ENCODE measurements at regions not wholly inside any gene's neighbourhood (a gene's known extent, or its start where the extent isn't known, plus 50 kb on each side); places are given as distances from the start of the nearest gene placed in this dataset.

- no peak for DNase-seq (ENCODE audit: extremely low read depth in 1 of 4, low spot score in 3 of 4)
- H3K4me3 ChIP-seq: no peak overlapping the region
- no peaks in the 10 kb centered on the region for H4K20me1 ChIP-seq (replicated peaks; ENCODE audit: control insufficient read depth, insufficient read depth, low read length)
- H3K9ac ChIP-seq (ENCODE audit: insufficient read depth in 1 of 2, low read depth in 2 of 2, low read length in 2 of 2): no peak overlapping the region
- H3K36me3 ChIP-seq (ENCODE audit: control insufficient read depth, insufficient read depth, low read length): no peaks in the 10 kb centered on the region
- CTCF ChIA-PET (ENCODE audit: low intra/inter-chr PET ratio): no interaction called here
- POLR2A ChIA-PET: no interaction called here
- FAIRE-seq: no peak
- intact Hi-C loops (cut with micrococcal nuclease) (no loop called here), in situ Hi-C loops (cut with MboI) (no loop called here)
- no peaks in the 10 kb centered on the region for H3K9me3 ChIP-seq (replicated peaks; ENCODE audit: control insufficient read depth, insufficient read depth, low read depth, low read length)
- ATAC-seq: no peak
- TF ChIP-seq ZFP1 (CRISPR knock-in tag; IDR thresholded peaks at IDR 0.05) (no peak), MAFK (IDR thresholded peaks at IDR 0.05; ENCODE audit: low read length) (no peak), ZNF740 (CRISPR knock-in tag; IDR thresholded peaks at IDR 0.05) (no peak), ZNF740 (tag; IDR thresholded peaks at IDR 0.05) (no peak), CBX8 (IDR thresholded peaks at IDR 0.05; ENCODE audit: borderline replicate concordance, extremely low read depth, low read depth, low read length, poor library complexity, severe bottlenecking) (no peak), ZNF449 (CRISPR knock-in tag; IDR thresholded peaks at IDR 0.05) (no peak), KDM2B (CRISPR knock-in tag; IDR thresholded peaks at IDR 0.05) (no peak), ZNF24 (IDR thresholded peaks at IDR 0.05) (no peak), DPF2 (IDR thresholded peaks at IDR 0.05) (no peak), KDM4B (IDR thresholded peaks at IDR 0.05; ENCODE audit: borderline replicate concordance in 2 of 2, low read depth in 1 of 2) (no peak), TEAD2 (tag; IDR thresholded peaks at IDR 0.05) (no peak), PHTF2 (CRISPR knock-in tag; IDR thresholded peaks at IDR 0.05) (no peak), PRMT5 (CRISPR knock-in tag; IDR thresholded peaks at IDR 0.05) (no peak), SOX6 (IDR thresholded peaks at IDR 0.05) (no peak), ZNF224 (CRISPR knock-in tag; IDR thresholded peaks at IDR 0.05) (no peak)
- TF ChIP-seq, protein P1, sequence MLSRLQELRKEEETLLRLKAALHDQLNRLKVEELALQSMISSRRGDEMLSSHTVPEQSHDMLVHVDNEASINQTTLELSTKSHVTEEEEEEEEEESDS (CRISPR knock-in tag; IDR thresholded peaks at IDR 0.05): no peak
- TF ChIP-seq, protein P2, sequence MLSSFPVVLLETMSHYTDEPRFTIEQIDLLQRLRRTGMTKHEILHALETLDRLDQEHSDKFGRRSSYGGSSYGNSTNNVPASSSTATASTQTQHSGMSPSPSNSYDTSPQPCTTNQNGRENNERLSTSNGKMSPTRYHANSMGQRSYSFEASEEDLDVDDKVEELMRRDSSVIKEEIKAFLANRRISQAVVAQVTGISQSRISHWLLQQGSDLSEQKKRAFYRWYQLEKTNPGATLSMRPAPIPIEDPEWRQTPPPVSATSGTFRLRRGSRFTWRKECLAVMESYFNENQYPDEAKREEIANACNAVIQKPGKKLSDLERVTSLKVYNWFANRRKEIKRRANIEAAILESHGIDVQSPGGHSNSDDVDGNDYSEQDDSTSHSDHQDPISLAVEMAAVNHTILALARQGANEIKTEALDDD (IDR thresholded peaks at IDR 0.05): no peak
- TF ChIP-seq, protein P3, sequence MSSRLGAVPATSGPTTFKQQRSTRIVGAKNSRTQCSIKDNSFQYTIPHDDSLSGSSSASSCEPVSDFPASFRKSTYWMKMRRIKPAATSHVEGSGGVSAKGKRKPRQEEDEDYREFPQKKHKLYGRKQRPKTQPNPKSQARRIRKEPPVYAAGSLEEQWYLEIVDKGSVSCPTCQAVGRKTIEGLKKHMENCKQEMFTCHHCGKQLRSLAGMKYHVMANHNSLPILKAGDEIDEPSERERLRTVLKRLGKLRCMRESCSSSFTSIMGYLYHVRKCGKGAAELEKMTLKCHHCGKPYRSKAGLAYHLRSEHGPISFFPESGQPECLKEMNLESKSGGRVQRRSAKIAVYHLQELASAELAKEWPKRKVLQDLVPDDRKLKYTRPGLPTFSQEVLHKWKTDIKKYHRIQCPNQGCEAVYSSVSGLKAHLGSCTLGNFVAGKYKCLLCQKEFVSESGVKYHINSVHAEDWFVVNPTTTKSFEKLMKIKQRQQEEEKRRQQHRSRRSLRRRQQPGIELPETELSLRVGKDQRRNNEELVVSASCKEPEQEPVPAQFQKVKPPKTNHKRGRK (tag; IDR thresholded peaks at IDR 0.05): no peak
- H2AFZ ChIP-seq (ENCODE audit: low read depth, low read length): no peak overlapping the region
- no peaks in the 10 kb centered on the region for H3K27me3 ChIP-seq (ENCODE audit: control insufficient read depth in 2 of 2, insufficient read depth in 2 of 2, low read length in 2 of 2)
- H3K79me2 ChIP-seq (ENCODE audit: control insufficient read depth, insufficient read depth, low read length): no peaks in the 10 kb centered on the region
- 0% methylated on average over 2 of the region's 2 CpGs for WGBS (ENCODE audit: insufficient coverage, low coverage, missing lambda C conversion rate)
- BruUV-seq (replicated peaks): no TSS peak
- H3K27ac ChIP-seq (ENCODE audit: extremely low read depth, low read depth, low read length): no peak overlapping the region
- H3K4me2 ChIP-seq (ENCODE audit: insufficient read depth, low read length): no peak overlapping the region
- H3K9me1 ChIP-seq (ENCODE audit: control insufficient read depth, insufficient read depth, low read length): no peaks in the 10 kb centered on the region
- H3K4me1 ChIP-seq (replicated peaks in 1 of 2; ENCODE audit: control insufficient read depth in 2 of 2, insufficient read depth in 2 of 2, low read length in 2 of 2): no peaks in the 10 kb centered on the region
Measured at GRCh38 chr2:150075831-150076230, 411.6 kb downstream of the RND3 start.

Measured in K562 (cell line).